Neural progenitor cell (in vitro differentiated cells): ENCODE measurements at regions not wholly inside any gene's neighbourhood (a gene's known extent, or its start where the extent isn't known, plus 50 kb on each side); places are given as distances from the start of the nearest gene placed in this dataset.

Experiments used
- DNase-seq: peaks from one replicate; pipeline ENCODE4 v3.0.0-alpha.2; 2016; ENCODE audit warnings: low spot score
- H2AFZ ChIP-seq: fragments of 200-600 bp; sonication (generic); replicated peaks from 2 replicates; pipeline ENCODE4 v1.6.1; 2016; ENCODE audit warnings: antibody characterized with exemption
- H3F3A ChIP-seq: fragments of 200-600 bp; sonication (generic); 2 replicates; pipeline ENCODE4 v1.6.1; 2016; ENCODE audit warnings: antibody characterized with exemption, low read depth
- H3K27ac ChIP-seq: fragments of 200-600 bp; sonication (generic); 2 replicates; pipeline ENCODE4 v1.5.1; 2016; ENCODE audit warnings: mild to moderate bottlenecking
- H3K27me3 ChIP-seq: fragments of 200-600 bp; sonication (generic); 2 replicates; pipeline ENCODE4 v1.6.1; 2016; ENCODE audit warnings: mild to moderate bottlenecking, moderate library complexity
- H3K36me3 ChIP-seq: fragments of 200-600 bp; sonication (generic); 2 replicates; pipeline ENCODE4 v1.5.1; 2016
- H3K4me1 ChIP-seq: fragments of 200-600 bp; sonication (generic); 2 replicates; pipeline ENCODE4 v1.6.1; 2016; ENCODE audit warnings: mixed run types
- H3K4me2 ChIP-seq: fragments of 200-600 bp; sonication (generic); 2 replicates; pipeline ENCODE4 v1.6.1; 2016
- H3K4me3 ChIP-seq: fragments of 200-600 bp; sonication (generic); 2 replicates; pipeline ENCODE4 v1.5.1; 2016
- H3K79me2 ChIP-seq: fragments of 200-600 bp; sonication (generic); 2 replicates; pipeline ENCODE4 v1.6.1; 2016; ENCODE audit warnings: low read depth
- H3K9ac ChIP-seq: fragments of 200-600 bp; sonication (generic); 2 replicates; pipeline ENCODE4 v1.6.1; 2016
- H3K9me3 ChIP-seq: fragments of 200-600 bp; sonication (generic); 2 replicates; pipeline ENCODE4 v1.5.1; 2016; ENCODE audit warnings: low read depth
- H4K20me1 ChIP-seq: fragments of 200-600 bp; sonication (generic); 2 replicates; pipeline ENCODE4 v1.6.1; 2016; ENCODE audit warnings: low read depth
- H3K27ac Mint-ChIP-seq: 3 replicates; pipeline ENCODE4 v1.8.0; 2021; ENCODE audit warnings: mixed read lengths
- H3K27me3 Mint-ChIP-seq: 2 replicates; pipeline ENCODE4 v1.8.0; 2022; ENCODE audit warnings: low read depth, mild to moderate bottlenecking, inconsistent platforms, moderate library complexity, mixed read lengths; ENCODE audit not compliant: insufficient read depth
- H3K36me3 Mint-ChIP-seq: 3 replicates; pipeline ENCODE4 v1.8.0; 2021; ENCODE audit warnings: mixed read lengths
- H3K4me1 Mint-ChIP-seq: 3 replicates; pipeline ENCODE4 v1.8.0; 2021; ENCODE audit warnings: mixed read lengths
- H3K4me3 Mint-ChIP-seq: 3 replicates; pipeline ENCODE4 v1.8.0; 2021; ENCODE audit warnings: mild to moderate bottlenecking, moderate library complexity, mixed read lengths
- H3K9me3 Mint-ChIP-seq: 3 replicates; pipeline ENCODE4 v1.8.0; 2020; ENCODE audit warnings: mixed read lengths
- EZH2 ChIP-seq: fragments of 200-600 bp; sonication (generic); IDR thresholded peaks from 2 replicates; pipeline ENCODE4 v1.6.1; 2017; ENCODE audit warnings: antibody characterized with exemption, mild to moderate bottlenecking, moderate library complexity
- EZH2phosphoT487 ChIP-seq: fragments of 200-600 bp; sonication (generic); IDR thresholded peaks from 2 replicates; pipeline ENCODE4 v1.6.1; 2017; ENCODE audit warnings: antibody characterized with exemption
- TF ChIP-seq, protein P1 (sequence below): fragments of 200-600 bp; sonication (generic); IDR thresholded peaks from 2 replicates; pipeline ENCODE4 v1.5.1; 2017; ENCODE audit warnings: antibody characterized with exemption, mild to moderate bottlenecking

DNA sequence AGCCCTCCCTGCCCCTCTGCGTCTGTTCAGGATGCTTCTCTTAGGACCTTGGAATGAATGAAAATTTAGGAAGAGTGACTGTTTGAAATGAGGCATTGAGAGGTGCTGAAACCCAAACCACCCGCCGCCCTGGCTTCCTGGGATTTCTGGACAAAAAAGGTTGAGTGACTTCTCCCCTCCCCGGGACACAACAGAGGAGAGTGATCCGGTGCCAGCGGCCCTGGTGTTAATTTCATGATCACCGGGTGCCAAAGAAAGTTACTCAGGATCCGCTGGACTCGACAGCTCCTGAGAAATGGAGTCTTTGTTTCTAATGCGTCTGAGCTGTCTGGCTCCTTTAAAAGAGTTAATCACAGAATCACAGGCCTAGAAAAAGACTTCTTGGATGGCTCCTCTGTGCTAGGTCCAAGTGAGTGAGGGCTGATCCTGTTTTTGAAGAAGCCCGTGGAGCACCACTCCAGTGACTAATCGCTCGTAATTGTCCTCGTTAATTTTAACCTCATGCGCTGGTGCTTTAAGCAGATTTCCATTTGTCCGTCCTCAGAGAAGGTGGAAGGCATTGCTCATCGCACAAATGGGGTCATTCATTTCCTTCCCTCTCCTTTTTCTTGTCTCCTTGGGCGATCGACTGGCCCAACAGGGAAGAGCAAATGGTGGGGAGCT, 144.4 kb upstream of the ZFHX3 start:
- Histone ChIP-seq H3K4me2 (peak overlapping the region; percentile 53), H2AFZ (no peak overlapping the region), H3K9me3 (no peaks in the 10 kb centered on the region), H3K36me3 (no peaks in the 10 kb centered on the region), H3K79me2 (no peaks in the 10 kb centered on the region), H4K20me1 (peaks cover 5% of the 10 kb centered on the region), H3K4me3 (no peak overlapping the region), H3K27ac (no peak overlapping the region), H3F3A (peaks cover 10% of the 10 kb centered on the region), H3K4me1 (peaks cover 16% of the 10 kb centered on the region), H3K9ac (no peak overlapping the region), H3K27me3 (peaks cover 8% of the 10 kb centered on the region)
- Mint-ChIP-seq H3K27me3 (peaks cover 7% of the 10 kb centered on the region), H3K27ac (peak overlapping the region; percentile 66), H3K4me3 (no peak overlapping the region), H3K4me1 (peaks cover 28% of the 10 kb centered on the region), H3K36me3 (no peaks in the 10 kb centered on the region), H3K9me3 (no peaks in the 10 kb centered on the region)
- DNase-seq = peak; percentile 55
- TF ChIP-seq EZH2 (no peak), EZH2phosphoT487 (no peak)
- TF ChIP-seq, protein P1, sequence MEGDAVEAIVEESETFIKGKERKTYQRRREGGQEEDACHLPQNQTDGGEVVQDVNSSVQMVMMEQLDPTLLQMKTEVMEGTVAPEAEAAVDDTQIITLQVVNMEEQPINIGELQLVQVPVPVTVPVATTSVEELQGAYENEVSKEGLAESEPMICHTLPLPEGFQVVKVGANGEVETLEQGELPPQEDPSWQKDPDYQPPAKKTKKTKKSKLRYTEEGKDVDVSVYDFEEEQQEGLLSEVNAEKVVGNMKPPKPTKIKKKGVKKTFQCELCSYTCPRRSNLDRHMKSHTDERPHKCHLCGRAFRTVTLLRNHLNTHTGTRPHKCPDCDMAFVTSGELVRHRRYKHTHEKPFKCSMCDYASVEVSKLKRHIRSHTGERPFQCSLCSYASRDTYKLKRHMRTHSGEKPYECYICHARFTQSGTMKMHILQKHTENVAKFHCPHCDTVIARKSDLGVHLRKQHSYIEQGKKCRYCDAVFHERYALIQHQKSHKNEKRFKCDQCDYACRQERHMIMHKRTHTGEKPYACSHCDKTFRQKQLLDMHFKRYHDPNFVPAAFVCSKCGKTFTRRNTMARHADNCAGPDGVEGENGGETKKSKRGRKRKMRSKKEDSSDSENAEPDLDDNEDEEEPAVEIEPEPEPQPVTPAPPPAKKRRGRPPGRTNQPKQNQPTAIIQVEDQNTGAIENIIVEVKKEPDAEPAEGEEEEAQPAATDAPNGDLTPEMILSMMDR = no peak

DNA sequence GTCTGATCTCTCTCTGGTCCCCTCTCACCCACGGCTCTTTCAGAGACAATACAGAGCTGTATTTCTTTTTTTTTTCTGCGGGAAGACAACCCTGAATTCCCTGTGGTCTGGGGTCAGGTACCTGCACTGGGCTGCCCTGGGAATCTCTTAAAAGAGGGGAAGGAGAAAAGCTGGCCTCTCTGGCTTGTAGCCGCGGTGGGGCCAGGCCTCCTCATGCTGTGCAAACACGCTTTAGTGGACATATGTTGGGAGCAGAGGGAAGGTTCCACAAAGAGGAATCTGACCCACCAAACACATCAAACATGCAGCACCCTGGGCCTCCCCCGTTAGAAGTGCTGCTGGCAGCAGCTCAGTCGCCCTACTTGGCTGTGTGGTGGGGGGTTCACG, 143.7 kb upstream of the ZFHX3 start:
- H3K4me1 Mint-ChIP-seq = peaks cover 36% of the 10 kb centered on the region
- no peaks in the 10 kb centered on the region for H3K9me3 Mint-ChIP-seq
- H3K36me3 Mint-ChIP-seq = no peaks in the 10 kb centered on the region
- Histone ChIP-seq H3F3A (peaks cover 10% of the 10 kb centered on the region), H3K27me3 (peaks cover 8% of the 10 kb centered on the region), H2AFZ (no peak overlapping the region), H3K9me3 (no peaks in the 10 kb centered on the region), H3K36me3 (no peaks in the 10 kb centered on the region), H3K79me2 (no peaks in the 10 kb centered on the region), H3K4me1 (peaks cover 16% of the 10 kb centered on the region), H3K4me2 (no peak overlapping the region), H4K20me1 (peaks cover 5% of the 10 kb centered on the region), H3K9ac (no peak overlapping the region), H3K4me3 (no peak overlapping the region), H3K27ac (no peak overlapping the region)
- peak overlapping the region; percentile 65 for H3K27ac Mint-ChIP-seq
- no peak for DNase-seq
- no peak for TF ChIP-seq EZH2phosphoT487
- TF ChIP-seq, protein P1 = no peak
- TF ChIP-seq EZH2 = no peak
- peaks cover 7% of the 10 kb centered on the region for H3K27me3 Mint-ChIP-seq
- no peak overlapping the region for H3K4me3 Mint-ChIP-seq

DNA sequence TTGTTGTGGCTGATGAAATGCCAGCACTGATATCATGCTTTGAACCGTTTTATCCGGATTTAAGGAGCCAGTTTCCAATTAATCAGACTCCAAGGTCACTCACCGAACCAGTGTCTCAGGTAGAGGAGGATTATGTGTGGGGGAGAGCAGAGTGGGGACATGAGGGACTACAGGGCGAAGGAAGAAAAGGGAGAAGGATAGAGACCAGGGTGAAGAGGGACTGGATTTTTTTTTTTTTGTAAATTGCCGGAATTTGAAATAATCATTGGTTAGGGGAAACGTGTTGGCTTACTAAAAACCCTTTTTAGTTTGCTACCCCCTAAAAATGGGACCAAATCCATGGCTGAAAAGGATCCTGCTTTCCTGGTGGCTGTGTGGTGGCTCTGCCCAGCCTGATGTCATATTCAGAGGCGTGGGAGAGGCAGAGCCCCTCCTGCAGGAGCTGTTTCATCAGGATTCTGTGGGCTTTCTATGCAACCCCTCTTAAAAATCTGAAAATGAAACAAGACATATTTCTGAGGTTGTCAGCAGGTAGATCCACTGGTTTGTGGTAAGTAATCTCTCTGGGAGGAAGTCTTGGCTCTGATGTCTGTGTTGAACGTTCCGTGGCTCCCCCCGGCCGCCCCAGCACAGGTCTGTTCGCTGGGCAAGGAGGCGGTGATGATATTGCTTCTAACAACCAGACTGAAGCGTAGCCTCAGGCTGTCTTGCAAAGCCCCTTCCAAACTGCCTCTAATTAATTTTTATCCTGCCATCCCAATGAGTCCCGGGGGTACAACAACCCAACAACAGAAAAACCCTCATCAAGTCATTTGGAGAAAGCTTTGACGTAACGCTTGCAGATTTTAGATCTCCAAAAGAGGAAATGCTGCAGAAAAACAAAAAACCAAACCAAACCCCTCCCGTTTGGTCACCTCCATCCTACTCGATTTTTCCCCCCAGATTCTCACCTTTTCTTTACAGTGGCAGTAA, 143.0 kb upstream of the ZFHX3 start:
- H3K4me3 Mint-ChIP-seq = no peak overlapping the region
- no peaks in the 10 kb centered on the region for H3K9me3 Mint-ChIP-seq
- peak overlapping the region; percentile 65 for H3K27ac Mint-ChIP-seq
- no peaks in the 10 kb centered on the region for H3K36me3 Mint-ChIP-seq
- Histone ChIP-seq H3K9me3 (no peaks in the 10 kb centered on the region), H3K79me2 (no peaks in the 10 kb centered on the region), H3K27ac (no peak overlapping the region), H3K36me3 (no peaks in the 10 kb centered on the region), H3K27me3 (peaks cover 8% of the 10 kb centered on the region), H3K9ac (no peak overlapping the region), H3K4me2 (no peak overlapping the region), H3K4me1 (peaks cover 16% of the 10 kb centered on the region), H2AFZ (no peak overlapping the region), H4K20me1 (peaks cover 5% of the 10 kb centered on the region), H3F3A (peaks cover 10% of the 10 kb centered on the region), H3K4me3 (no peak overlapping the region)
- H3K27me3 Mint-ChIP-seq = peaks cover 7% of the 10 kb centered on the region
- TF ChIP-seq EZH2phosphoT487 = no peak
- no peak for TF ChIP-seq EZH2
- TF ChIP-seq, protein P1 = no peak
- peaks cover 41% of the 10 kb centered on the region for H3K4me1 Mint-ChIP-seq
- DNase-seq = no peak
